ENCODE measurements at regions not wholly inside any gene's neighbourhood (a gene's known extent, or its start where the extent isn't known, plus 50 kb on each side); places are given as distances from the start of the nearest gene placed in this dataset.

DNA sequence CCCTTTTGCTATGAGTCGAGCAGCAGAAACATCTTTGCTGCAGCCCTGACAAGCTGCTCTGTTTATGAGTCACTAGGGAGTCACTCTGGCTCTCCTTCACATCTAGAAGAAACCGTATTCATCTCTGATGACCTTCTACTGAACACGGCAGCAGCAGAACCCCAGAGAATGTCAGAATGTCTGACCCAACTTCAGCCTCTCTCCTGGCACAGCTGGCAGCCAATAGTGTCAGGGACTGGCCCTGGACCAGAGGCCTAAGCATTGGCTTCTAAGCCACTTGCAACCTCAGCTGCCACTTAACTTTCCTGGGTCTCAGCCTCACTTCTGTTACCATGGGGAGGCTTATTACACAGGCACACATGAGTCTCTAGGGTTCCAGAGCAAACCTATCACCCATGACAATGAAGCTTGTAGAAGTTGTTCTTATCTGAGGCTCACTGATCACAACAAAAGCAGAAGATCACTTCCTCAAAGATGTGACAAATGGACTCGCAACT is 184.1 kb upstream of the TLE3 start:
- TF ChIP-seq, protein P1, sequence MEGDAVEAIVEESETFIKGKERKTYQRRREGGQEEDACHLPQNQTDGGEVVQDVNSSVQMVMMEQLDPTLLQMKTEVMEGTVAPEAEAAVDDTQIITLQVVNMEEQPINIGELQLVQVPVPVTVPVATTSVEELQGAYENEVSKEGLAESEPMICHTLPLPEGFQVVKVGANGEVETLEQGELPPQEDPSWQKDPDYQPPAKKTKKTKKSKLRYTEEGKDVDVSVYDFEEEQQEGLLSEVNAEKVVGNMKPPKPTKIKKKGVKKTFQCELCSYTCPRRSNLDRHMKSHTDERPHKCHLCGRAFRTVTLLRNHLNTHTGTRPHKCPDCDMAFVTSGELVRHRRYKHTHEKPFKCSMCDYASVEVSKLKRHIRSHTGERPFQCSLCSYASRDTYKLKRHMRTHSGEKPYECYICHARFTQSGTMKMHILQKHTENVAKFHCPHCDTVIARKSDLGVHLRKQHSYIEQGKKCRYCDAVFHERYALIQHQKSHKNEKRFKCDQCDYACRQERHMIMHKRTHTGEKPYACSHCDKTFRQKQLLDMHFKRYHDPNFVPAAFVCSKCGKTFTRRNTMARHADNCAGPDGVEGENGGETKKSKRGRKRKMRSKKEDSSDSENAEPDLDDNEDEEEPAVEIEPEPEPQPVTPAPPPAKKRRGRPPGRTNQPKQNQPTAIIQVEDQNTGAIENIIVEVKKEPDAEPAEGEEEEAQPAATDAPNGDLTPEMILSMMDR (IDR thresholded peaks at IDR 0.05): no peak
- TF ChIP-seq EZH2 (IDR thresholded peaks at IDR 0.05) (no peak), EZH2phosphoT487 (IDR thresholded peaks at IDR 0.05) (no peak)
